ENCODE measurements at regions not wholly inside any gene's neighbourhood (a gene's known extent, or its start where the extent isn't known, plus 50 kb on each side); places are given as distances from the start of the nearest gene placed in this dataset.
"Not testable (repeated sequence)": the region's sequence is repeated elsewhere in the genome, so short reads cannot be mapped to it uniquely, and the experiment has no call there.

- Histone ChIP-seq H3K27ac (no peak overlapping the region), H3K4me3 (ENCODE audit: low read depth in 1 of 2, low read length in 1 of 2) (no peak overlapping the region), H3K4me1 (ENCODE audit: control insufficient read depth in 1 of 2, insufficient read depth in 1 of 2, low read depth in 1 of 2, low read length in 1 of 2) (no peaks in the 10 kb centered on the region), H3K36me3 (no peaks in the 10 kb centered on the region), H3K27me3 (peaks cover 15% of the 10 kb centered on the region), H3K9me3 (no peaks in the 10 kb centered on the region)
- TF ChIP-seq CTCF (IDR thresholded peaks at IDR 0.05) = no peak
Measured at GRCh38 chr22:22988785-22989184, 81.5 kb upstream of the GNAZ start.

GRCh38 chr22:22989856-22990255 lies 80.5 kb upstream of the GNAZ start:
- peaks cover 18% of the 10 kb centered on the region for H3K27me3 ChIP-seq
- H3K4me1 ChIP-seq (ENCODE audit: control insufficient read depth in 1 of 2, insufficient read depth in 1 of 2, low read depth in 1 of 2, low read length in 1 of 2) = no peaks in the 10 kb centered on the region
- H3K4me3 ChIP-seq (ENCODE audit: low read depth in 1 of 2, low read length in 1 of 2) = no peak overlapping the region
- H3K36me3 ChIP-seq = no peaks in the 10 kb centered on the region
- no peaks in the 10 kb centered on the region for H3K9me3 ChIP-seq
- H3K27ac ChIP-seq = no peak overlapping the region
- TF ChIP-seq CTCF (IDR thresholded peaks at IDR 0.05) = no peak

- H3K27me3 ChIP-seq = peaks cover 18% of the 10 kb centered on the region
- H3K9me3 ChIP-seq; H3K27ac ChIP-seq; H3K4me1 ChIP-seq (ENCODE audit: control insufficient read depth in 1 of 2, insufficient read depth in 1 of 2, low read depth in 1 of 2, low read length in 1 of 2); H3K4me3 ChIP-seq (ENCODE audit: low read depth in 1 of 2, low read length in 1 of 2); H3K36me3 ChIP-seq: not testable (repeated sequence)
Measured at GRCh38 chr22:22990711-22991505, 79.4 kb upstream of the GNAZ start.

- TF ChIP-seq CTCF (IDR thresholded peaks at IDR 0.05) = no peak
- peaks cover 18% of the 10 kb centered on the region for H3K27me3 ChIP-seq
- no peaks in the 10 kb centered on the region for H3K4me1 ChIP-seq (ENCODE audit: control insufficient read depth in 1 of 2, insufficient read depth in 1 of 2, low read depth in 1 of 2, low read length in 1 of 2)
- no peaks in the 10 kb centered on the region for H3K36me3 ChIP-seq
- H3K27ac ChIP-seq = no peak overlapping the region
- no peak overlapping the region for H3K4me3 ChIP-seq (ENCODE audit: low read depth in 1 of 2, low read length in 1 of 2)
- H3K9me3 ChIP-seq = no peaks in the 10 kb centered on the region
Measured at GRCh38 chr22:22992474-22992873, 77.8 kb upstream of the GNAZ start.

- Histone ChIP-seq H3K36me3 (no peaks in the 10 kb centered on the region), H3K27me3 (peaks cover 18% of the 10 kb centered on the region), H3K4me1 (ENCODE audit: control insufficient read depth in 1 of 2, insufficient read depth in 1 of 2, low read depth in 1 of 2, low read length in 1 of 2) (no peaks in the 10 kb centered on the region), H3K27ac (no peak overlapping the region), H3K9me3 (no peaks in the 10 kb centered on the region), H3K4me3 (ENCODE audit: low read depth in 1 of 2, low read length in 1 of 2) (no peak overlapping the region)
- TF ChIP-seq CTCF (IDR thresholded peaks at IDR 0.05) = no peak
Measured at GRCh38 chr22:22993184-22993583, 77.1 kb upstream of the GNAZ start.

- Histone ChIP-seq H3K4me3 (ENCODE audit: low read depth in 1 of 2, low read length in 1 of 2) (no peak overlapping the region), H3K36me3 (no peaks in the 10 kb centered on the region), H3K4me1 (ENCODE audit: control insufficient read depth in 1 of 2, insufficient read depth in 1 of 2, low read depth in 1 of 2, low read length in 1 of 2) (no peaks in the 10 kb centered on the region), H3K27me3 (peaks cover 10% of the 10 kb centered on the region), H3K9me3 (no peaks in the 10 kb centered on the region), H3K27ac (no peak overlapping the region)
- no peak for TF ChIP-seq CTCF (IDR thresholded peaks at IDR 0.05)
Measured at GRCh38 chr22:22995166-22995565, 75.2 kb upstream of the GNAZ start.

Data from neutrophil (primary cell).